GF-D8 (cell line): ENCODE measurements at regions not wholly inside any gene's neighbourhood (a gene's known extent, or its start where the extent isn't known, plus 50 kb on each side); places are given as distances from the start of the nearest gene placed in this dataset.
"Not testable (repeated sequence)": the region's sequence is repeated elsewhere in the genome, so short reads cannot be mapped to it uniquely, and the experiment has no call there.

ENCODE experiments used
- DNase-seq: peaks from one replicate; lab custom pipeline; 2025; lab: John Stamatoyannopoulos, UW

DNA sequence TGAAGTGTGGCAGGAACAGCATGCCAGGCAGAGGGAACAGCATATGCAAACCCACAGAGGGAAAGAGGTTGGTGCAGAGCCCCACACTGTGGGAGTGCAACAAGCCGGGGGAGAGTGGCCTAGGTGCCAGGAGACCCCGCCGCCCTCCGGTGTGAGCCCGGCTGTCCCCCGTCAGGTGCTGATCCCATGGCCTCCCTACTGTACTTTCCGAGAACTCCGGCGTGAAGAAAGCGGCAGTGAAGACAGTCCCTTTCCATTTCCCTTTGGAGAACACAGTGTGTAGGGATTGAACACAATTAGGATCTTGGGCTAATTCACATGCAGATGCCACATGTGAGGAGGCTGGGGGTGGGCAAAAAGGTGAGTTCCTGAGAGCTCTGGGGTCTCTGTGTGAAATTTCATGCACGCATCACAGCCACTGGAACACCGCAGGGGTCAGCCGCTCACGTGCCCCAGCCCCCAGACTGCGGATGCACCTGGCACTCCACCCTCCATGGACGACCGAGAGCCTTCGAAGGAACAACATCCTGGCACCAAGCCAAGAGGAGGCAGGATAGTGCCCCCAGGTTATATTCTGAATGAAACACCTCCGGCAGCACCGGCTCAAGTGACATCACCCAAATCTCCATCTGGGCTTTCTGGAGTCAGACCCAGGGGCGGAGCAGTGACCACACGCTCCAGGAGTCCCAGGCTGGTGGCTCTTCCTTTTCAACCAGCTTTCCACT is 82.1 kb upstream of the PPP2R2D start:
- DNase-seq: no peak

DNA sequence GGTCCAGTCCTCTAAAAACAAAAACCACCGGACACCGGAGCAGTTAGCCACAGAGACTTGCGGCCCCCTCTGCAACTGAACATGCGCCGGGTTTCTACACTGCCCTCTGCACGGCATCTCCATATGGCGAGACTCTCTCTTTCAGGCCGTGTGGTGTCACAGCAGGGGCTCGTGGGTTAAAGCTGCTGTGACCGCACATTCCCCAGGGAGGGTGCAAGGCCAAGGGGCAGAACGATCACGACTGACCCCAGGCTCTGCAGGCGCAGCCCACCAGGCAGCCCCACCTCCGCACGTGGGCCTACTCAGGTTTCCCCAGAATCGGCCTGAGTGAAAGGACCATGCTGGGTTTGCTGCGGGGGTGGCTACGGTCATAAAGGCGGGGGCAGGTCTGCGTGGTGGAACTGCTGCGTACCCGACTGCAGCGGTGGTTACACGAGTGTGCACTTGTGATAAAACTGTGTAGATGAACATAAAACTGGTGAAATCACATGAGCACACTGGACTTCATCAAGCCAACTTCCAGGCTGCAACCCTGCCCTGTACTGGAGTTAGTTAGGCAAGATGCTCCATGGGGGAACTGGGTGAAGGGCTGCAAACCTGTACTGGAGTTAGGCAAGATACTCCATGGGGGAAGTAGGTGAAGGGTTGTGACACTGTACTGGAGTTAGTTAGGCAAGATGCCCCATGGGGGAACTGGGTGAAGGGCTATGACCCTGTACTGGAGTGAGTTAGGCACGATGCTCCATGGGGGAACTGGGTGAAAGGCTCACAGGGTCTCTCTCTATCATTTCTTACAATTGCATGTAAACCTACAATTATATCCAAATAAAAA is 81.4 kb upstream of the PPP2R2D start:
- DNase-seq: no peak

DNA sequence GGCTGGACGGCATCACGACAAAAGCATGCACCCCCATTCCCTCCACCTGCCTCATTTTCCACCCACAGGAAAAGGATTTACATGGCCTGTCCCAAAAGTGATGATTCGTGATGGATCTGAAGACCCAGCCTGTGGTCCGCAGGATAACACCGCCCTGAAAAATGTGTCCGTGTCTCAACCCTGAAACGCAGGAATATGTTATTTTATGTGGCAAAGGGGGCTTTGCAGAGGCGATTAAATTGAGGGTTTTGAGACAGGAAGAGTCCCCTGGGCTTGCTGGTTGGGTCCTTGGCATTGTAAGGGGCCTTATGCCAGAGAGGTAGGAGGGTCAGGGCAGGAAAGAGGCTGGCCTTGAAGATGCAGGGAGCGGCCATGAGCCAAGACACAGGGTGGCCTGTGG is 80.2 kb upstream of the PPP2R2D start:
- DNase-seq: no peak

DNA sequence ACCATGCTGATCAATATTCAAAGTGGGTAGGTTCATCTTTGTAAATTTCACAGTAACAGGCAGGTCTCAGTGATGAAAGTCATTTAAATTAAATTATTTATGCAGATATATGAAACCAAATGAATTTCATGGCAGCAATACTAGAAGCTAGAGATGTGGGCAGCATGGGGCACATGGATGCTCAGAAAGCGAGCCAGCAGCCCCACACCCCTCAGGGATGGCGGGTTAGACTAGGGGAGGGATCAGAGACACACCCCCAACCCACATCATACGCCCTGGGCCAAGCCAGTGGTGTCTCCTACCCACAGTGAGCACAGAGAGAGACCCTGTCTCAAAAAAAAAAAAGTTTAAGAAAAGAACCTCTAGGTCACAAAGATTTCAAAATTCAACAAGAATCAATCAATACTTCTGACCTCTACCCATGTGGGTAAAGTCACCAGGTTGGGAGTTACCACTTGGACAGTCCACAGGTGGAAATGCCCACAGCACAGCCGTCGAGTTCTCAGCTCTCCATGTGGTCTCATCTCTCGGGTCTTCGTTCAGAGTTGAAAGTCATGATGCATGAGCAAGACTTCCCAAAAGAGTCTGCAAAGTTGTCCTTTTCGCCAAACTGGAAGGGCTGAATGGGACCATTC is 79.3 kb upstream of the PPP2R2D start:
- DNase-seq: no peak

DNA sequence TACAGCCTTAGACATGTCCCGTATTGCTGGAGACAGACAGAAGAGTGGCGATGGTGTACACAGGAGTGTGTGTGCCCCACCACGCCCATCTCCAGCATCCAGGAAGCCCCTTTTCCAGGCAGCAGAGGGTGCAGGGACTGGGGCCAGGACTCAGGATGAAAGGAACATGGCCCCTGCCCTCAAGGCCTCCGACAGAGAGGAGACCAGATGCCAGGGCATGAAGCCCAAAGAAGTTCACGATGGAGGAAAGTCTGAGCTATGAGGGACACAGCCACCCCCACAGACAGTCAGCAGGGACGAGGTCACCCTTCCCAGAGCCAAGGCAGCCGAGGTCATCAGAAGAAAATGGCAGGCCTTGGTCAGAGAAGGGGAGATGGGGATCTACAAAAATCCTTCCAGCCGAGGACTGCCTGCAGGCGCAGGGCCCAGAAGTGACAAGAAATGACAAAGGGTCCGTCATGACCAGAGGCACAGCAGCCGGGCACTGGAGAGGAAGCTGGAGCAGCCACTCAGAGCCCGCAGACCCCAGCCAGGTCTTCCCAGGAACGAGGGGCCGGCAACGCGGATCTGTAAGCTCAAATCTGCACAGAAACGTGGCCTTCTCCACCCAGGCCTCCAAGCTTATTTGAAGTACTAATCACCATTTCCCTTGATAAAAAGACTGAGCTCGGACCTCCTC is 78.7 kb upstream of the PPP2R2D start:
- DNase-seq: no peak

DNA sequence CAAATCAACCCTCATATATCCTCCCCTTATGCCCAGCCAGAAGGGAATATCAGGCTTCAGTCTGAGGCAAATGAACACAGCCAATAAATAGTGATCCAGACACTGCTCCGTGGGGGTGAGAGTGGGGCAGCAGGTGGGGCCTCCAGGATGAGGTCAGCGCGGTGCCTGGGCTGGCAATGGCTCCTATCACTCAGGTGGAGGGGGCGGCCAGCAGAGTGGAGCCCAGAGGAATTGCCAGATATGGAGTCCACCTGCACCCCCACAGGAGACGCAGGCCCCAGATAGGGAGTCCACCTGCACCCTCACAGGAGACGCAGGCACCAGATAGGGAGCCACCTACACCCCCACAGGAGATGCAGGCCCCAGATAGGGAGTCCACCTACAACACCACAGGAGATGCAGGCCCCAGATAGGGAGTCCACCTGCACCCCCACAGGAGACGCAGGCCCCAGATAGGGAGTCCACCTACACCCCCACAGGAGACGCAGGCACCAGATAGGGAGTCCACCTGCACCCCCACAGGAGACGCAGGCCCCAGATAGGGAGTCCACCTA is 78.0 kb upstream of the PPP2R2D start:
- no peak for DNase-seq

DNA sequence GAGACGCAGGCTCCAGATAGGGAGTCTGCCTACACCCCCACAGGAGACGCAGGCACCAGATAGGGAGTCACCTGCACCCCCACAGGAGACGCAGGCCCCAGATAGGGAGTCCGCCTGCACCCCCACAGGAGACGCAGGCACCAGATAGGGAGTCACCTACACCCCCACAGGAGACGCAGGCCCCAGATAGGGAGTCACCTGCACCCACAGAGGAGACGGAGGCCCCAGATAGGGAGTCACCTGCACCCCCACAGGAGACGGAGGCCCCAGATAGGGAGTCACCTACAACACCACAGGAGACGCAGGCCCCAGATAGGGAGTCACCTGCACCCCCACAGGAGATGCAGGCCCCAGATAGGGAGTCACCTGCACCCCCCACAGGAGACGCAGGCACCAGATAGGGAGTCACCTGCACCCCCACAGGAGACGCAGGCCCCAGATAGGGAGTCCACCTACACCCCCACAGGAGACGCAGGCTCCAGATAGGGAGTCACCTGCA is 77.2 kb upstream of the PPP2R2D start:
- DNase-seq: not testable (repeated sequence)

DNA sequence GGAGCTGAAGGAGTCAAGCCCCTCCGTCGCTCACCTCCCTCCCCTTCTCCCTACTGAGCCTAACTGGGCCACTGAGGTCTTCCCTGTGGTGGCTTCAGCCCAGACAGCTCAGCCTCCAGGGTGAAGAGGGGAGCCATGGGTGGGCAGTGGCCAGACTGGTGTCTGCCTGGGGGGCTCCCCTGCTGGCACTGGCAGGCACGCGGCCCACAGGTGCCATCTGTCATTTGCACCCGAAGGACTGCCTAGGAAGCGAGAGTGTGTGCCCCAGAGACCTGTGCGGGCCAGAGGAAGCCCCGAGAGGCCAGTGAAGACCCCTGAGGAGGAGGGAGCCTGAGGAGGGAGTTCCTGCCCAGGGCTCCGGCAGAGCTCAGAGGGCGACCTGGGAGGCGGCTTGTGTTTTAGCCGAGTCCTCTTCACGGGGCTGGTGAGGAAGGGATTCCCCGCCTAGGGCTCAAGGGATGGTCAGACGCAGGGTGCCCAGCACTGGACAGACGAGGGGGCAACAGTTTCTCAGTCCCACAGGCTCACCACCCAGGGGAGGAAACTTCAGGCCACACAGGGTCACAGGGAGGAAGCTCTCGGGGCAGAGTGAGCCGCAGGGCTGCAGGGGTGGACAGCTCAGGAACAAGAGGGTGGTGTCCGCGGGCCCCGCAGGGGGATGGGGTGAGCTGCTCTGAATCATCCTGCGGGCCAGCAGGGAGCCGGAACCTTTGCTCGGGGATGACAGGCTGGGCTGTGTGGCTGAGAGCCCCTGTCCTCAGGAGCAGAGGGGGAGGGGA is 76.2 kb upstream of the PPP2R2D start:
- DNase-seq: no peak

DNA sequence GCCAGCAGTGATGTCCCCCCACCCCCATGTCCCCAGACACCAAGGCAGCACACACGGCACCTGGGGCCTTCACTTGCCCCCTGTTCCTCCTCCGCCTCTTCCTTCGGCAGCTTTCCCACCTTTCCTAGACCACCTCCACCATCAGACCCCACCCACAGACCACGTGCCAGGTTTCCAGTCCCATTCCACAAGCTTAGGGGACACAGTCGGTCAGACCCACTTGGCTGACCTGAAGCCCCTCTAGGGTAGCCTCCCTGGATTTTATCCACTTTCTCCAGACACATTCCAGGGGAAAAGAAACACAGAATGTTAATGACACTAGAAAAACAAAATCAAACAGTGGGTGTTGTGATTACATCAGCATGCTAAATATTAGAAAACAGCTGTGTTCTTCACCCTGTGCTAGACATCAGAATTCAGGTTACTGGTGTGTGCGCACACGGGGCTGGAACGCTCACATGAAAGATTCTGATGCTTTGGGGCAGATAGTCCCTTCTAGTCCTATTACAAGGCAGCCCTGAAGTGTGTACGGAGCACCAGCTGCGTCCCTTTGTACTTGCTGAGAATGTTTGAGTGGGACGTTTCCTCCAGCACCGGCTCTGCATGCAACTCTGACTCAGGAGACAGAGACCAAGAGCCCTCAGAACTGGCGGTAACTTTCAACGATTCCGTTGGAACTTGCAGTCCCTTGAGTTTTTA is 75.5 kb upstream of the PPP2R2D start:
- no peak for DNase-seq

DNA sequence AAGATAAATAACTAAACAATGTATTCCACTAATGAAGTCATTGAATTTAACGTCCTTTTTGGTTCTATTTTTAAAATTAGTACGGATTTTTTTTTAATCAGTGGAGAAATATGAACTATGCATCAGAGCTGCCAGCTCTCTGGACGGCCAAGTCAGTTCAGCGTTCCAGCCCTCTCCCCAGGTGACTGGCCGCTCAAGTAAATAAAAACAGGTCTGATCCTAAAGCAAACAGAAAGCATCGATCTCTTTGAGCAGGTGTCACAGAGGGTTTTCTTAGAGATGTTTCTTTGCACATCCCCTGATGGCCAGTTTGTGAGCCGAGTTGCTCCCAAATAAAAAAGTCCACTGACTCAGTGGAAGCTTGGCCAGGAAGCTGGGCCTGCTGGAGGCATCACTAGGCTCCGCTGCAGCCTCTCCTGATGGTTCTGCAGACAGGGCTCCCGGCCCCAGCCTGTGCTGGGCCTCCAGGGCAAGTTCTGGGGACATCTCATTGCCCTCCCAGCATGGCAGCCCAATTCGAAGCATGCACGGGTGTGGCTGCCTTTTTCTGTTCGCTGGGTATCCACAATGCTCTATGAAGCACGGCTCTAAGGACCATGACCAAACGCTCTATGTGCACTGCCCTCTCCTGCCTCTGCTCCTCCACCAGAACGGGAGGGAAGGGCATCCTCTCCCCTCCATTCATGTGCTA is 74.7 kb upstream of the PPP2R2D start:
- DNase-seq: no peak

DNA sequence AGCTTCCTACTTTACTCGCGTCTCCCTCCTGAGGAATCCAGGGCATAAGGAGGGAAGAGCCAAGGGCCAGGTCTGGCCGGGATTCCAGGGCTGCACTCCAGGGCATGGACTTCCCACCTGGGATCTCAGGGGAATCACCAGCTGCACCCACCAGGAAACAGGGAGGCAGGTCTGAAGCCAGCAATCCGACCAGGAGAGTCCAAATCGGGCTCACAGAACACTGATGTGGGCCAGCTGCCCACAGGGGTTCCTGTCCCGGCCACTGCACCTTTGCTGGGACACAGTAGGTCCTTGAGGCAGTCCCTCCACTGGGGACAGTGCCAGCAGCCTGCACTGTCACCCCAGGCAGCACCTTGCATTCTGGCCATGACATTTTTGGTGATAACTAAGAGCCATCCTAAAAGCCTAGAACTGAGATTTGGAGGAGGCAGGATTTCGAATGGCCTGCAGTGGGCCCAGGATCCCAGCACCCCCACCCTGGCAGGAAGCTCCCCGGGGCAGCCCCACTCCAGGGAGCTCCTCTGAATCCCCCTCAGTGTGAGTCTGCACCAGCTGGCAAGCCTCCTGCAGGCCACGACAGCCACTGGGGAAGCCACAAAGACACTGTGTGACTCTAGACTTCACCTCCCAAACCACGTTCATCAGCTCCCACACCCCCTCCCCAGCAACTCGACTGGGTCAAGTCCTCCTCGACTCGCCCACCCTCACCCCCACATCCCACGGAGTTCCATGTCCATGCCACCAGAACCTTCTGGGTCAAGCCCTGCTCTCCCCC is 71.5 kb upstream of the PPP2R2D start:
- DNase-seq: no peak

DNA sequence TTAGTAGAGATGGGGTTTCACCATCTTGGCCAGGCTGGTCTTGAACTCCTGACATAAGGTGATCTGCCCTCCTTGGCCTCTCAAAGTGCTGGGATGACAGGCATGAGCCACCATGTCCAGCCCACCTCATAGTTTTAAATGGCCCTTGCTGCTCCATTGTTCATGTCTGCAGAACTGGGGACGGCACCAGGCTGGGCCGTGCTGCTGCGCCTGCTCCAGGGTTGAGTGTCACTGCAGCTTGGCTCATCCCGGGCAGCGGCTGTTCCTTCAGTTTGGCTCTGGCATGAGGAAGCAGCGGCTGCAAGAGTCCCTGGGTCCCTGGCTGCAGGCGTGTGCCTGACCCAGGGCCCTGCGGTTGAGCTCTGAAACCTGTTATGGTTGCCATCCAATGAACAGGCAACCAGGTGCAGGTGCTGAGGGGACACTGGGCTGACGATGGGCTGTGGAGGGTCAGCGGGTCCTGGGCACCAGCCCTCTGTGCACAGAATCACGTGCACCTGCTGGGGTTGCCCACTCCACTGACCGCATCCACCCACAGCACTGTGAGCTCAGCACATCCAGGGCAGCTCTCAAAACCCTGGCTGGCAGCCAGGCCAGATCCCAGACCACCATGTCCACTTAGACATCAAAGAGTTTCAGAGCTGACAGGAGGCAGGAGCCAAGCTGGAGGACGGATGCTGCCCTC is 70.2 kb upstream of the PPP2R2D start:
- DNase-seq: no peak

DNA sequence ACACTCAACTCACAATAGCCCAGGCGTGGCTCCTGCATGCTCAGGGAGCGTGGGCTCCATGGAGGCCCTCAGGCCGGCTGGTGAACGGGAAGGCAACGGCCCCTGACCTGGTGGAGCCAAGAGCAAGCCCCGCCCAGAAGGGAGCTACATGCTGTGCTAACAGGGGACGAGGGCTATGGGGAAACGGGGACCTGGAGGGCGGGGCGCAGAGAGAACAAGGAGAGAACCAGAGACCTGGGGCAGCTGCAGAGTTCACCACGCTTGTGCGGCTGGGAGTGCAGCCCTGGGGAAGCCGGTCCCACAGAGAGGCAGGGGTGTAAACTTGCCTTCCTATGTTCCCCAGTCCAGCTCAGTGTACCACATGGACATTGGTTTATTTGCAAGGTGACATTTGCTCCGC is 69.2 kb upstream of the PPP2R2D start:
- DNase-seq: no peak

DNA sequence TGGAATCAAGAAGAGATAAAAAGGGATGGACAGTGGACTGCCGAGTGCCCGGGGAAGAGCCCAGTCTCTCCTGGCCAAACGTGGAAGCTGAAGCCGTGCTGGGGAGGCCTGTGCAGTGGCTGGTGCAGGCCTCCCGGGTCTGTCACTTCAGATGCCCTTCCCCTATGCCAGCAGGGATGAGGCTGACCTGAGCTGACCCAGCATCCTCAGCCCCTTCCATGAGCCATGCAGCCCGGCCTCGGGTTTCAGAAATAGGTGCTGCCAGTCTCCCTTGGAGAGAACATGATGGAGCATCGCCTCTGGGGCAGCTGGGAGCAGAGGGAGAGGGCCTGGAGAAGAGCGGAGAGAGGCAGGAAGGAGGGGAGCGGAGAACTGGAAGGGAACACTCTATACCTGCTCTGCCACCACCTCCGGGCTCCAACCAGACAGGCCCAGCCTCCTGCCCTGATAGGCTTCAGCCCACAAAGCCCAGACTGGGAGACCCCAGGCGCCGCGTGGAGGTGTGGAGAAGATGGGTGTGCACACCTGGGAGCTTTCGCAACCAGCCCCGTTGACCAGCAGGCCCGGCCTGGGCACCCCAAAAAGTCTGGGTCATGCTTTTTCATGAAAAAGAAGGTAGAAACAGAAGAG is 68.6 kb upstream of the PPP2R2D start:
- DNase-seq: no peak

DNA sequence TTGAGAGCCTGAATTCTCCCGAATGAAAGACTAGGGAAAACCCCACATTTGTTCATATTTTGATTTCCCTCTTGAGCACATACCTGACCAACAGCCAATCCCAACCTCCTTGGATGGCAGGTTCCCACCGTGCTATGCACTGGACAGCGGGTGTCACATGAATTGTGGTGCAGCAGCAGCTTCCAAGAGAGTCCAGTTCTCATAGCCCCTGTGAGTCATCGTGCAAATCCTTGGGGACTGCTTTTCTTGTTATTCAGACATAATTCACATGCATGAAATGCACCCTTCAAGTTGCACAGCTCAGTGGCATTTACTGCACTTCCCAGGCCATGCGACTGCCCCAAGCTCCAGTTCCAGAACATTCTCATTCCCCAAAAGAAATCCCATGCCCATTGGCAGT is 67.8 kb upstream of the PPP2R2D start:
- no peak for DNase-seq

DNA sequence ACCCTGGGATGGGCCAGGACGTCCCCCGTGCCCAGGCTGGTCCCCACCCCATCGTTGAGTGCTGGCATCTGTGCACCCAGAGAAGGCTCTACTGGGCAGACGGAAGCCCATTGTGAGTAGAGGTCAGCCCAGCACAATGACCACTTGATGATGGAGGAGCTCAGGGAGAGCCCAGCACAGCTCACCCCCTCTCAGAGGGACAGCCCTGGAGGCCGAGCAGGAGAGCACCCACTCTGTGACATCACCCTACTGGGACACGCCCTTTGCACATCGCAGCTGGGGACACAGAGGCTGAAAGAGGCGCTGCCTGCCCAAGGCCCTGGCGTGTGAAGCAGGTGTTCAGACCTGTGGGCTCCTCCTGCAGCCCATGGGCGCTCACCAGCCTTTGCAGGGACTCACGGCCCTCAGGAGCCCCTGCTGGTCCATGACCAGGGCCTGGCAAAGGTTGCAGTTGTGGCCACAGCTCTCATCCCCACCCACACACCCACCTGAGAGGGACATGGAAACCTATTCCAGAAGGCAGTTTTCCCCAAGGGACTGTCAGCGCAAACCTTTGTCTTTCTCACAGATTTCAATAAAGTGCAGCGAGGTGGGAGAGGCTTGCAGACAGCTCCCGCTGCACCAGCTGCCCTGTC is 67.2 kb upstream of the PPP2R2D start:
- no peak for DNase-seq

DNA sequence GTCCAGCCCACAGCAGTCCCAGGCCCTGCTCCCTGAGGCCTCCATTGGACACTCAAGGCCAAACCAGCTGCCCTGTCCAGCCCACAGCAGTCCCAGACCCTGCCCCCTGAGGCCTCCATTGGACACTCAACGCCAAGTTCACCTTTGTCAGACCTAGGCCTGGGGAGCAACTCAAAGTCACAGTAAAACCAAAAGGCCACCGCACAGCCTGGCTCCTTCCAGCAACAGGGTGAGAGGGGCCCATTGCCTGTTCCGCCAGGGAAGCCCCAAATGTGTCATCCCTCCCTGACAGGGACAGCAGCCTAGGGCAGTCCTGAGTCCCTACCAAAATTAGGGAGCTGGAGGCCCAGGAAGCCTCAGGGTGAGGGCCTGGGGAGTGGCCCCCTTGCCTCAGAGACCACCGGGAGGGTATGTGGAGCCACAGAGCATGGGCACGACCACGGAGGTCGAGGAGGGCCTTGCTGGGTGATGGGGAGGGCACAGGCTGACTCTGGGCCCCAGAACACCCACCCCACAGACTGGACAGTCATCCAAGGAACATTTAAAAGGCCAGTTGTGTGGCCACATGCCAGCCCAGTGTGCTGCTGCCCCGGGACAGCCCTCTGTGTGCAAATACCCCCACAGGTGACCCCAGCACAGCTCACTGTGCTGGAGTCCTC is 66.5 kb upstream of the PPP2R2D start:
- DNase-seq: no peak
